Peyer's patch (tissue), 4 donors: ENCODE measurements at regions not wholly inside any gene's neighbourhood (a gene's known extent, or its start where the extent isn't known, plus 50 kb on each side); places are given as distances from the start of the nearest gene placed in this dataset.

ENCODE experiments used
- DNase-seq, 3 donors: peaks; one replicate each; pipeline ENCODE4 v3.0.0-alpha.2; 2017 to 2019
- H3K27ac ChIP-seq, 4 donors: fragments of 200-600 bp; sonication (generic); one replicate each; pipeline ENCODE4 v1.5.1; 2016 to 2019
- H3K27me3 ChIP-seq, 2 donors: fragments of 200-600 bp; sonication (generic); one replicate each; pipeline ENCODE4 v1.5.1; 2019
- H3K36me3 ChIP-seq, 3 donors: fragments of 200-600 bp; sonication (generic); one replicate each; pipeline ENCODE4 v1.5.1; 2016 to 2019
- H3K4me1 ChIP-seq, 4 donors: fragments of 200-600 bp; sonication (generic); one replicate each; pipeline ENCODE4 v1.5.1; 2016 to 2019
- H3K4me3 ChIP-seq, 4 donors: fragments of 200-600 bp; sonication (generic); 1 replicate in 3 of 4; 2 replicates in 1 of 4; pipeline ENCODE4 v1.5.1; 2016 to 2019; ENCODE audit warnings: mild to moderate bottlenecking in 1 of 4
- H3K9me3 ChIP-seq, 4 donors: fragments of 200-600 bp; sonication (generic); one replicate each; pipeline ENCODE4 v1.5.1; 2016 to 2019; ENCODE audit warnings: mild to moderate bottlenecking in 1 of 4
- CTCF ChIP-seq, 6 experiments: fragments of 450-650 bp in 4 of 6; fragments of 200-600 bp in 2 of 6; sonication (generic) in 1 of 6; IDR thresholded peaks; one replicate each; pipeline ENCODE4 v1.5.1; 2017 to 2019; ENCODE audit warnings: antibody characterized with exemption in 6 of 6, mild to moderate bottlenecking in 3 of 6, moderate library complexity in 1 of 6
- POLR2A ChIP-seq, 2 donors: fragments of 450-650 bp; IDR thresholded peaks; one replicate each; pipeline ENCODE4 v1.5.1; 2017; ENCODE audit warnings: antibody characterized with exemption in 2 of 2, mild to moderate bottlenecking in 2 of 2, moderate library complexity in 2 of 2

GRCh38 chr15:58267051-58267450, 128.9 kb downstream of the AQP9 start:
- H3K4me1 ChIP-seq, result no peaks in the 10 kb centered on the region
- H3K36me3 ChIP-seq, result no peaks in the 10 kb centered on the region
- H3K27me3 ChIP-seq, result no peaks in the 10 kb centered on the region
- no peak for TF ChIP-seq POLR2A (IDR thresholded peaks at IDR 0.05)
- no peak for TF ChIP-seq CTCF (IDR thresholded peaks at IDR 0.05)
- no peak overlapping the region for H3K27ac ChIP-seq
- no peak for DNase-seq
- H3K4me3 ChIP-seq, result no peak overlapping the region
- H3K9me3 ChIP-seq, result no peaks in the 10 kb centered on the region

- H3K27me3 ChIP-seq, result no peaks in the 10 kb centered on the region
- H3K27ac ChIP-seq, result no peak overlapping the region
- DNase-seq, result no peak
These were observed 130.6 kb downstream of the AQP9 start for GRCh38 chr15:58268746-58269267.

GRCh38 chr15:58269455-58270414, 131.6 kb downstream of the AQP9 start:
- H3K4me1 ChIP-seq, result no peaks in the 10 kb centered on the region
- no peak overlapping the region for H3K4me3 ChIP-seq
- no peaks in the 10 kb centered on the region for H3K36me3 ChIP-seq
- DNase-seq, result peak in 2 of 3 donors; percentile 60 to 67
- H3K27ac ChIP-seq, result no peak overlapping the region
- TF ChIP-seq POLR2A (IDR thresholded peaks at IDR 0.05) (no peak), CTCF (IDR thresholded peaks at IDR 0.05) (peak in 4 of 6 experiments; percentile 40 to 87 (median 83))
- no peaks in the 10 kb centered on the region for H3K27me3 ChIP-seq
- no peaks in the 10 kb centered on the region for H3K9me3 ChIP-seq

More at GRCh38 chr15:58268746-58269267, 130.6 kb downstream of the AQP9 start:
- Histone ChIP-seq H3K9me3 (no peaks in the 10 kb centered on the region), H3K4me3 (no peak overlapping the region), H3K4me1 (no peaks in the 10 kb centered on the region), H3K36me3 (no peaks in the 10 kb centered on the region)
- no peak for TF ChIP-seq POLR2A (IDR thresholded peaks at IDR 0.05)
- no peak for TF ChIP-seq CTCF (IDR thresholded peaks at IDR 0.05)

- H3K27me3 ChIP-seq, result no peaks in the 10 kb centered on the region
- no peak overlapping the region for H3K27ac ChIP-seq
- no peaks in the 10 kb centered on the region for H3K9me3 ChIP-seq
- TF ChIP-seq POLR2A (IDR thresholded peaks at IDR 0.05) (no peak), CTCF (IDR thresholded peaks at IDR 0.05) (no peak)
- no peaks in the 10 kb centered on the region for H3K36me3 ChIP-seq
- no peak overlapping the region for H3K4me3 ChIP-seq
- DNase-seq, result no peak
- no peaks in the 10 kb centered on the region for H3K4me1 ChIP-seq
These were observed 133.2 kb downstream of the AQP9 start for GRCh38 chr15:58271410-58271809.

- Histone ChIP-seq H3K27ac (no peak overlapping the region), H3K9me3 (no peaks in the 10 kb centered on the region), H3K36me3 (no peaks in the 10 kb centered on the region), H3K4me1 (no peaks in the 10 kb centered on the region), H3K4me3 (no peak overlapping the region), H3K27me3 (no peaks in the 10 kb centered on the region)
- TF ChIP-seq CTCF (IDR thresholded peaks at IDR 0.05) (no peak), POLR2A (IDR thresholded peaks at IDR 0.05) (no peak)
- DNase-seq, result no peak
These were observed 134.9 kb downstream of the AQP9 start for GRCh38 chr15:58273104-58273503.
